KOPT-K1 (cell line): ENCODE measurements at regions not wholly inside any gene's neighbourhood (a gene's known extent, or its start where the extent isn't known, plus 50 kb on each side); places are given as distances from the start of the nearest gene placed in this dataset.

ENCODE experiments used
- H3K27ac ChIP-seq: fragments of 200-600 bp; sonication (generic); 2 replicates; pipeline ENCODE4 v1.5.1; 2016; ENCODE audit warnings: antibody characterized with exemption, mild to moderate bottlenecking, low read depth, low read length; ENCODE audit not compliant: poor library complexity, severe bottlenecking
- H3K36me3 ChIP-seq: fragments of 200-600 bp; sonication (generic); 2 replicates; pipeline ENCODE4 v1.5.1; 2017; ENCODE audit warnings: antibody characterized with exemption, mild to moderate bottlenecking, low read length, moderate library complexity; ENCODE audit not compliant: insufficient read depth
- H3K9me3 ChIP-seq: fragments of 200-600 bp; sonication (generic); 2 replicates; pipeline ENCODE4 v1.5.1; 2017; ENCODE audit warnings: antibody characterized with exemption, low read length, mild to moderate bottlenecking; ENCODE audit not compliant: insufficient read depth, poor library complexity, severe bottlenecking

DNA sequence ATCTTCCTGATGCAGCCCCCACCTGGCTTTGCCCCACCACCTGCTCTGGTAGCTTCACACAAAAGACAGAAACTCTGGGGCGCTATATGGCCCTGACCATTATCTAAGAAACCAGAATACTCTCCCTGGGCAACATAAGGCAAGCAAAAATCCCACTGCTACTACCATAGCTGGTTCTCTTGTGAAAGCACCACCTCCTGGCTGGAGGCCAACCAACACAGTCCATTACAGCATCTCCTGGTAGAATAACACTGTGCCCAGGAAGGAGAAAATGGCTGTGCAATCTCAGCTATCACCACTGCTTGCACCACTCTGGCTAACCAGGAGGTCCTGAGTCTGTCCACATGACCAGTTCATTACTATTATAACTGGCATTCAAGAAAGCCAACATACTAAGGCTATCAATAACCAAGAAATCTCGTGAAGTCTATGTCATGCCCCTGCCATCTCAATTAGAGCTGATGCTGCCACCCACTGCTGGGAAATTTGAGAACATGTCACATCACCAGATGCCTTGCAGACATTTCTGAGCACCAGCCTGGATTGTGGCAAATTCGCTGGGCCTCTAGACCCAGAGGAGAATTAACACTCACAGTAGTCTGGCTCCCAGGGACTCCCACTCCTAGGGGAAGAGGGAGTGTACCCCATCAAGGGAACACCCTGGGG is 1114.8 kb downstream of the ROBO2 start:
- no peaks in the 10 kb centered on the region for H3K9me3 ChIP-seq
- H3K36me3 ChIP-seq = no peaks in the 10 kb centered on the region

GRCh38 chr3:78161736-78162135 is 1121.8 kb downstream of the ROBO2 start:
- H3K36me3 ChIP-seq = no peaks in the 10 kb centered on the region

More for the DNA sequence above, 1114.8 kb downstream of the ROBO2 start:
- H3K27ac ChIP-seq = no peak overlapping the region

GRCh38 chr3:78163379-78163778 is 1123.5 kb downstream of the ROBO2 start:
- H3K9me3 ChIP-seq = no peaks in the 10 kb centered on the region
- no peaks in the 10 kb centered on the region for H3K36me3 ChIP-seq
- H3K27ac ChIP-seq = no peak overlapping the region

More at GRCh38 chr3:78161736-78162135, 1121.8 kb downstream of the ROBO2 start:
- Histone ChIP-seq H3K27ac (no peak overlapping the region), H3K9me3 (no peaks in the 10 kb centered on the region)

- Histone ChIP-seq H3K9me3 (no peaks in the 10 kb centered on the region), H3K36me3 (no peaks in the 10 kb centered on the region), H3K27ac (no peak overlapping the region)
These were observed 1126.0 kb downstream of the ROBO2 start for GRCh38 chr3:78165876-78166275.

GRCh38 chr3:78174821-78175220 is 1134.9 kb downstream of the ROBO2 start:
- Histone ChIP-seq H3K27ac (no peak overlapping the region), H3K36me3 (no peaks in the 10 kb centered on the region), H3K9me3 (no peaks in the 10 kb centered on the region)

GRCh38 chr3:78176869-78177268 is 1137.0 kb downstream of the ROBO2 start:
- Histone ChIP-seq H3K36me3 (no peaks in the 10 kb centered on the region), H3K27ac (no peak overlapping the region), H3K9me3 (no peaks in the 10 kb centered on the region)

GRCh38 chr3:78177780-78178179 is 1137.9 kb downstream of the ROBO2 start:
- H3K27ac ChIP-seq = no peak overlapping the region
- no peaks in the 10 kb centered on the region for H3K9me3 ChIP-seq
- H3K36me3 ChIP-seq = no peaks in the 10 kb centered on the region

DNA sequence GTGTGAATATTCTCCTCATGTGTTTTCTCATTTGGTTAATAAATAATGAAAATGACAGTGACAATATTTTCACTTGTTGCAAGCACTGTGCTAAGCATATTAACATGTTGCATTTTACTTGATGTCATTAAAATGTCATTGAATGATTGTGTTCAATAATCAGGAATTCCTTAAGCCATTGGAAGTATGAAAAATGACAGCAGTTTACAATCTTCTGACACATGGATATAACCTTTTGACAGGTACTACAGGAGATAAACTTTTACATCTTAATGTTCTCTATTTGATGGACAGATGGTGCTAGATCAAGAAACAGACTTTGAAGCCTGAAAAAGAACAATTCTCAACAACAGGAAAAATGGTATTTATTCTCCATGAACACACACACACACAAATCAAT is 1138.3 kb downstream of the ROBO2 start:
- no peak overlapping the region for H3K27ac ChIP-seq
- no peaks in the 10 kb centered on the region for H3K9me3 ChIP-seq
- H3K36me3 ChIP-seq = no peaks in the 10 kb centered on the region

DNA sequence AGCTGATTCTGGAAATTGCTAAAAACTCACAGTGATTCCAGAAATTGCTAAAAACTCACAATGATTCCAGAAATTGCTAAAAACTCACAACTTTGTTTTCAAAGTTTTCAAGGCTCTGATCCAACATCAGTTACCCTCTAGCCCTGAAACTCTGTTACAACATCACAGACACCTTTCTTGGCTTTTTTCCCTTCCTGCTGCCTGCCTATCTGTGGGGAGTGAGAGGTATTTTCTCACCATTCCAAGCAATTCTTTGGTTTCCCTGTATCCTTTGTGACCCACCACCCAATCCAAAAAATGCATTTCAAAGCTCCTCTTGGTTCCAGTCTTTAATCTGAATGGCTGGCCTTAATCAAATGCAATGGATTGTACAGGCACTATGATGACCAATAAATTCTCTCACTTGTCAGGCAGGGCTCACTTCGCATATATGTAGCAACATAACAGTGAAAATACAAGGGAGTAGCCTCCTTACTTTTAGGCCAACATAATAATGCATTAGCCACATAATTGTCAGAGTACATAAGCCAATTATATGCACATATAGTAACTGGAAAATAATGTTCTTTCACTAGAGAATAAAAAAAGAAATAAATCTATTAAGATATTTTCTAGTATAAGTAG is 1139.0 kb downstream of the ROBO2 start:
- Histone ChIP-seq H3K36me3 (no peaks in the 10 kb centered on the region), H3K27ac (no peak overlapping the region)

DNA sequence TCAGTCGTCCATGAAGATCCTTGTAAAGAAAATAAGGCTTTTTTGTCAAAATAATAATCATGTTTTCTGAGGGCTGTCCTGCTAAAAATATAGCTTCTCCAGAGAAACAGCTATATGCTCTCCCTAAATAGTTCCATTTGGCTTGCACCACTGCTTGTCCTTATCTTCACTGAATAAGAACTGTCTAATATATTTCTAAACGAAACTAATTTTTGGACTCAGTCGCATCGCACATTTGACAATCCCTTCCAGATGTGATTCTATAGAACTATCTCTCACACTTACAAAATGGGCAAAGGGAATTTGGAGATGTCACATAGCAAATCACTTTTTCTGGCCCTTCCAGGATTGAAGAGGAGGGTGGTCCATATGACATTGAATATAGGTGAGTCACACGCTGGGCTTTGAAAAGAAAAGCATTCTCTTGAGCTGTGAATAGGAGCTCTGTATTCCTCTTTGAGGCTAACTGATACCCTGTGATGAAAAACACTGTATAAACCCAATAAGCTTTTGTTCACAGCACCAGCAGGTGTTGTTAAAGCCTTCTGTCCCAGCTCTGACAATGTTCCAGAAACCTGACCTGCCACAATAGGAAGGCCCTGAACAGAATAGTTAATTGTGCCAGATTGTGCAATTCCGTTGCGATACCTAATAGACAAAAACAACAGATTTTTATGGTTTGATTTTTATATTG is 1144.2 kb downstream of the ROBO2 start:
- no peaks in the 10 kb centered on the region for H3K9me3 ChIP-seq
- H3K36me3 ChIP-seq = no peaks in the 10 kb centered on the region
- no peak overlapping the region for H3K27ac ChIP-seq

More for the DNA sequence above, 1139.0 kb downstream of the ROBO2 start:
- no peaks in the 10 kb centered on the region for H3K9me3 ChIP-seq

- Histone ChIP-seq H3K27ac (no peak overlapping the region), H3K36me3 (no peaks in the 10 kb centered on the region), H3K9me3 (no peaks in the 10 kb centered on the region)
These were observed 1146.5 kb downstream of the ROBO2 start for GRCh38 chr3:78186404-78186803.

DNA sequence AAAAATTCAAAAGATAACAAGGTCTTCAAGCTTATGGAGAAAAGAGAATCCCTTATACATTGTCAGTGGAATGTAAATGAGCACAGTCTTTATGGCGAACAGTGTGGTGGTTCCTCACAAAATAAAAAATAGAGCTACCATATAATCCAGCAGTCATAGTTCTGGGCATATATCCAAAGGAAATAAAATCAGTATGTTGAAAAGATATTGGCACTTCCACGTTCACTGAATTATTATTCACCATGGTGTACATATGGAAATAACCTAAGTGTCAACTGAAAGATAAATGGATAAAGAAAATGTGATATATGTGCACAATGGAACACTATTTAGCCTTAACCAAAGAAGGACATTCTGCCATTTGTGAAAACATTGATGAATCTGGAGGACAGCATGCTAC is 1161.2 kb downstream of the ROBO2 start:
- H3K36me3 ChIP-seq = no peaks in the 10 kb centered on the region
- no peaks in the 10 kb centered on the region for H3K9me3 ChIP-seq
- H3K27ac ChIP-seq = no peak overlapping the region

DNA sequence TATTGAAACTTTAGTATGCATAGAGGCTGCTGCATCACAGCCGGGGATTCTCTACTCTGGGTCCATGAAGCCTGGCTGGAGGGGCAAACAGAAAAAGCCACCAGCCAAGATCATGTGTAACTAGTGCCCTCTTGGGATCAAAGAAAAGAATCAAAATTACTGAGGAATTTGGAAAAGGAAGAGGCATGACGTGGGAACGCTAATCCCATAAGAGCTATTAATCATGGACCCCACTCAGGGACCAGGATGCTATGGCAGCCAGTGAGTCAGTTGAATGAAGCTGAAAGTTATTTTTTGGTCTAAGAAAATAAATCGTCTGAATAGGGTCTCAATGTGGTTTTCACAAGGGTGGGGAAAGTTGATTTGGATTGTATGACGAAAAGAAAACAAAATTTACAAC is 1165.1 kb downstream of the ROBO2 start:
- Histone ChIP-seq H3K27ac (no peak overlapping the region), H3K9me3 (no peaks in the 10 kb centered on the region), H3K36me3 (no peaks in the 10 kb centered on the region)

- Histone ChIP-seq H3K27ac (no peak overlapping the region), H3K36me3 (no peaks in the 10 kb centered on the region), H3K9me3 (no peaks in the 10 kb centered on the region)
These were observed 1181.4 kb downstream of the ROBO2 start for GRCh38 chr3:78221300-78221699.

DNA sequence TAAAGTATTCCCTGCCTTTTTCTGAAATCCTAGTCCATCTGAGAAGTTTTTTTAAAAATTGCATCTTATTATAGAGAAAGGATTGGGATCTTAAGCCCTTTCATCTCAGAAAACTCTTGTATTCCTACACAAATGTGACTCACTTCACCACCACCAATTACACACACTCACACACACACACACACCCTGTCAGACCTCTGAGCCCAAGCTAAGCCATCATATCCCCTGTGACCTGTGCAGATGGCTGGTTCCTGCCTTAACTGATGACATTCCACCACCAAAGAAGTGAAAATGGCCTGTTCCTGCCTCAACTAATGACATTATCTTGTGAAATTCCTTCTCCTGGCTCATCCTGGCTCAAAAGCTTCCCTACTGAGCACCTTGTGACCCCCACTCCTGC is 1181.9 kb downstream of the ROBO2 start:
- H3K9me3 ChIP-seq = no peaks in the 10 kb centered on the region
- no peak overlapping the region for H3K27ac ChIP-seq
- no peaks in the 10 kb centered on the region for H3K36me3 ChIP-seq
